GM13976 (cell line): ENCODE measurements at regions not wholly inside any gene's neighbourhood (a gene's known extent, or its start where the extent isn't known, plus 50 kb on each side); places are given as distances from the start of the nearest gene placed in this dataset.

Experiments used
- DNase-seq: peaks from one replicate; pipeline ENCODE4 v3.0.0; 2012; ENCODE audit warnings: low spot score
- CTCF ChIP-seq: IDR thresholded peaks from 2 replicates; pipeline ENCODE4 v1.5.1; 2012; ENCODE audit warnings: borderline replicate concordance, mild to moderate bottlenecking; ENCODE audit not compliant: insufficient read depth; ENCODE audit errors: extremely low read depth, missing control alignments, control extremely low read depth
- in situ Hi-C: fragments of 300-500 bp; cut with MboI; formaldehyde crosslinking; loops from one replicate; pipeline ENCODE4 v1.12.0; 2022; ENCODE audit warnings: low sequenced_read_pairs, mixed read lengths, inconsistent platforms; ENCODE audit not compliant: unreplicated experiment

- no peak for DNase-seq
- in situ Hi-C loops, result no loop called here
- TF ChIP-seq CTCF, result no peak
Observed at GRCh38 chr7:8378349-8379019, 54.9 kb upstream of the NXPH1 start.

- in situ Hi-C loops, result no loop called here
- TF ChIP-seq CTCF, result no peak
- DNase-seq, result no peak
Observed at GRCh38 chr7:8379264-8379663, 54.1 kb upstream of the NXPH1 start.

GRCh38 chr7:8380130-8380529 lies 53.3 kb upstream of the NXPH1 start:
- DNase-seq, result no peak
- in situ Hi-C loops, result no loop called here
- no peak for TF ChIP-seq CTCF

- no peak for DNase-seq
- in situ Hi-C loops, result no loop called here
- no peak for TF ChIP-seq CTCF
Observed at GRCh38 chr7:8382004-8382730, 51.2 kb upstream of the NXPH1 start.
